GM12873 (cell line): ENCODE measurements at regions not wholly inside any gene's neighbourhood (a gene's known extent, or its start where the extent isn't known, plus 50 kb on each side); places are given as distances from the start of the nearest gene placed in this dataset.

Experiments
- CTCF ChIP-seq: IDR thresholded peaks from 2 replicates; pipeline ENCODE4 v1.5.1; 2012; ENCODE audit warnings: low read depth, mild to moderate bottlenecking, moderate library complexity, low read length, control low read depth; ENCODE audit not compliant: insufficient read depth; ENCODE audit errors: missing control alignments

GRCh38 chr16:35431829-35432663 is 1972.6 kb downstream of the TP53TG3F start:
- peak; percentile 86 for TF ChIP-seq CTCF

DNA sequence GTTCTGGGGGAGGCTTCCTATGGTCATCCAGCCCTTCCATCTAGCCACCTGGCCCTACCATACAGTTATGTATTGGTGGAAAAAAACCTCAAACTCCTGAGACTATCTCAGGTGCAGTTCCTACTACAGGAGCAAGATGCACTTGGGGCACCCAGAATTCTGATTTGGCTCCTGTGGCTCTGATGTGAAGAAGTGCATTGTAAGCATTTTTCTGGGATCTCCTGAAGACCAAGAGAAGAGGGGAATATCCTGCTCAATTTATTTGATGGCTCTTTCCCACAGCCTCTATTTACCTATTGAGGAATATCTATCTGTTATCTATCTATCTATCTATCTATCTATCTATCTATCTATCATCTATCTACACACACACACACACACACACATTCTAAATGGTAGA is 1981.5 kb downstream of the TP53TG3F start:
- no peak for TF ChIP-seq CTCF

DNA sequence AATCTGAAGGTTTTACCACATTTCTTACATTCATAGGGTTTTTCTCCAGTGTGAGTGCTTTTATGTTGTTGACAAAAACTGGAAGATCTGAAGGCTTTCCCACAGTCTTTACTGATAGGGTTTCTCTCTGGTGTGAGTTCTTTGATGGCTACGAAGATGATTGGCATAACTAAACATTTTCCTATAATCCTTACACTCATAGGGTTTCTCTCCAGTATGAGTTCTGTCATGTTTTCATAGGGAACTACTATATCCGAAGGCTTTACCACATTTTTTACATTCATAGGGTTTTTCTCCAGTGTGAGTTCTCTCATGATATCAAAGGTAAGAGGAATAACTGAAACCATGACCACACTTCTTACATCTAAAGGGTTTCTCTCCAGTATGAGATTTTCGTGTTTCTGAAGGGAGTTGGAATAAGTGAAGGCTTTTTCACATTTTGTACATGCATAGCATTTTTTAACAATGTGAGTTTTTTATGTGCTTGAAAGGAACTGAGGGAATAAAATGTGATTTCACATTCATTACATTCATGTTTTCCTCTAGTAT is 1987.7 kb downstream of the TP53TG3F start:
- no peak for TF ChIP-seq CTCF

GRCh38 chr16:35449663-35450062 is 1990.3 kb downstream of the TP53TG3F start:
- no peak for TF ChIP-seq CTCF

DNA sequence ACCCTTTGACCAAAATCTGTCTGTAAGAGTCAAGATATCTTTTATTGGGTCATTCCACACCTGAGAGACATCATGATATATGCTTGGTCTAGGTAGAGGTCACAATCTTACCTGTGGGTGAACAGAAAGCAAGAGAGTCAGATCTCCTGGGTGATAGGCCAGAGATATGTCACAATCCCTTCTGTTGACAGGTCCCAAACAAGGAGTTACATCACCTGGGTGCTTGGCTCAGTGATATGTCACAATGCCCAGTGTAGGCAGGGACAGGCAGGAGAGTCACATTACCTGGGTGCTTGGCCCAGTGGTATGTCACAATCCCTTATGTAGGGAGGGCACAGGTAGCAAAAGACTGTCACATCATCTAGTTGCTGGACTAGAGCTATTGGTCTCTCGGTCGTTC is 1991.2 kb downstream of the TP53TG3F start:
- no peak for TF ChIP-seq CTCF

DNA sequence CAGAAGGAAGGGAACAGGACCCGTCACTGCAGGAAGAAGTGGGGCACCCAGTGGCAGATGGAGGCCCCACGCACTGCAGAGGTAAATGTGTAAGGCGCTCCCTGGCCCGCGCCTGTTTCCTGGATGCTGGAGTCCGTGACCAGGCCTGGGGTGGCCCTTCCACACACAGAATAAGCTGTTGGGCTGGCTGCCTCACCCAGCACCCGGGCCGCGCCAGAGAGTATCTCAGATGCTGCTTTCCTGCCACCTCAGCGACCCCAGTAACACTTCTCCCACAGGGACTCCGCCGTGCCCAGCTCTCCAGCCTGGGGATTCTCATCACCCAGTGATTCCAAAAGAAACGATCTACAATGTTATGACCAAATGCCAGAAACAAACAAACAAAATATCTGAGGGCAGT is 1993.1 kb downstream of the TP53TG3F start:
- no peak for TF ChIP-seq CTCF

GRCh38 chr16:35463358-35463757 is 2003.9 kb downstream of the TP53TG3F start:
- no peak for TF ChIP-seq CTCF
